Suprapubic skin (tissue), 4 donors: ENCODE measurements at regions not wholly inside any gene's neighbourhood (a gene's known extent, or its start where the extent isn't known, plus 50 kb on each side); places are given as distances from the start of the nearest gene placed in this dataset.
"Not testable (repeated sequence)": the region's sequence is repeated elsewhere in the genome, so short reads cannot be mapped to it uniquely, and the experiment has no call there.

ENCODE experiments used
- DNase-seq, 2 donors: peaks; one replicate each; pipeline ENCODE4 v3.0.0-alpha.2; 2019; ENCODE audit warnings: low spot score in 2 of 2
- H3K27ac ChIP-seq: fragments of 200-600 bp; sonication (generic); one replicate; pipeline ENCODE4 v1.5.1; 2019
- H3K27me3 ChIP-seq: fragments of 200-600 bp; sonication (generic); one replicate; pipeline ENCODE4 v1.5.1; 2019
- H3K36me3 ChIP-seq: fragments of 200-600 bp; sonication (generic); one replicate; pipeline ENCODE4 v1.5.1; 2019
- H3K4me1 ChIP-seq: fragments of 200-600 bp; sonication (generic); one replicate; pipeline ENCODE4 v1.5.1; 2019
- H3K4me3 ChIP-seq: fragments of 200-600 bp; sonication (generic); one replicate; pipeline ENCODE4 v1.5.1; 2019; ENCODE audit warnings: mild to moderate bottlenecking
- H3K9me3 ChIP-seq: fragments of 200-600 bp; sonication (generic); one replicate; pipeline ENCODE4 v1.5.1; 2019
- CTCF ChIP-seq, 2 donors: fragments of 200-600 bp in 1 of 2; fragments of 450-650 bp in 1 of 2; sonication (generic) in 1 of 2; IDR thresholded peaks; one replicate each; pipeline ENCODE4 v1.5.1; 2016 to 2019; ENCODE audit warnings: antibody characterized with exemption in 2 of 2, mild to moderate bottlenecking in 1 of 2, moderate library complexity in 1 of 2
- EP300 ChIP-seq: sonication (generic); formaldehyde crosslinking; IDR thresholded peaks from one replicate; pipeline ENCODE4 v1.6.1; 2017; ENCODE audit warnings: antibody characterized with exemption
- POLR2A ChIP-seq, 2 donors: fragments of 450-650 bp; IDR thresholded peaks; one replicate each; pipeline ENCODE4 v1.6.1; 2017; ENCODE audit warnings: antibody characterized with exemption in 2 of 2, mild to moderate bottlenecking in 2 of 2, moderate library complexity in 2 of 2
- POLR2AphosphoS5 ChIP-seq, 3 donors: sonication (generic); formaldehyde crosslinking; IDR thresholded peaks; one replicate each; pipeline ENCODE4 v1.6.1; 2017; ENCODE audit warnings: antibody characterized with exemption in 3 of 3
- WGBS: methylation state at CpG from one replicate; pipeline ENCODE4 v1.1.5; 2018; 5-methylcytosine and 5-hydroxymethylcytosine counted together

- no peak for DNase-seq
- Histone ChIP-seq H3K27me3 (no peaks in the 10 kb centered on the region), H3K9me3 (no peaks in the 10 kb centered on the region), H3K4me1 (no peaks in the 10 kb centered on the region), H3K36me3 (no peaks in the 10 kb centered on the region), H3K4me3 (no peak overlapping the region), H3K27ac (no peak overlapping the region)
- no peak for TF ChIP-seq CTCF (IDR thresholded peaks at IDR 0.05)
- TF ChIP-seq POLR2AphosphoS5 (IDR thresholded peaks at IDR 0.05), result no peak
- no peak for TF ChIP-seq EP300
- TF ChIP-seq POLR2A (IDR thresholded peaks at IDR 0.05), result no peak
- WGBS, result 43% methylated on average over 3 of the region's 3 CpGs
These were observed 102.7 kb upstream of the DPH5 start for GRCh38 chr1:101128211-101128727.

GRCh38 chr1:101124405-101124804, 98.8 kb upstream of the DPH5 start:
- Histone ChIP-seq H3K36me3 (no peaks in the 10 kb centered on the region), H3K4me3 (no peak overlapping the region), H3K9me3 (no peaks in the 10 kb centered on the region), H3K27ac (no peak overlapping the region), H3K27me3 (no peaks in the 10 kb centered on the region), H3K4me1 (no peaks in the 10 kb centered on the region)
- 58% methylated on average over 2 of the region's 2 CpGs for WGBS
- DNase-seq, result no peak
- no peak for TF ChIP-seq CTCF (IDR thresholded peaks at IDR 0.05)
- TF ChIP-seq POLR2A (IDR thresholded peaks at IDR 0.05), result no peak
- no peak for TF ChIP-seq EP300
- TF ChIP-seq POLR2AphosphoS5 (IDR thresholded peaks at IDR 0.05), result no peak

GRCh38 chr1:101123904-101124303, 98.3 kb upstream of the DPH5 start:
- not testable (repeated sequence) for H3K4me1 ChIP-seq, H3K27ac ChIP-seq, H3K36me3 ChIP-seq, H3K4me3 ChIP-seq, H3K9me3 ChIP-seq, DNase-seq, H3K27me3 ChIP-seq
- WGBS, result 90% methylated on average over 4 of the region's 4 CpGs

GRCh38 chr1:101122452-101123166, 97.0 kb upstream of the DPH5 start:
- H3K27me3 ChIP-seq, result no peaks in the 10 kb centered on the region
- TF ChIP-seq CTCF (IDR thresholded peaks at IDR 0.05) (no peak), POLR2A (IDR thresholded peaks at IDR 0.05) (no peak), POLR2AphosphoS5 (IDR thresholded peaks at IDR 0.05) (no peak), EP300 (no peak)
- no peak overlapping the region for H3K27ac ChIP-seq
- WGBS, result 83% methylated on average over 8 of the region's 8 CpGs
- no peaks in the 10 kb centered on the region for H3K9me3 ChIP-seq
- DNase-seq, result no peak
- no peaks in the 10 kb centered on the region for H3K36me3 ChIP-seq
- H3K4me3 ChIP-seq, result no peak overlapping the region
- no peaks in the 10 kb centered on the region for H3K4me1 ChIP-seq

- H3K4me1 ChIP-seq, result no peaks in the 10 kb centered on the region
- no peaks in the 10 kb centered on the region for H3K9me3 ChIP-seq
- WGBS, result 85% methylated on average over 2 of the region's 2 CpGs
- no peak overlapping the region for H3K4me3 ChIP-seq
- H3K27me3 ChIP-seq, result no peaks in the 10 kb centered on the region
- no peak overlapping the region for H3K27ac ChIP-seq
- DNase-seq, result no peak
- H3K36me3 ChIP-seq, result no peaks in the 10 kb centered on the region
- TF ChIP-seq POLR2AphosphoS5 (IDR thresholded peaks at IDR 0.05) (no peak), EP300 (no peak), CTCF (IDR thresholded peaks at IDR 0.05) (no peak), POLR2A (IDR thresholded peaks at IDR 0.05) (no peak)
These were observed 96.4 kb upstream of the DPH5 start for GRCh38 chr1:101121975-101122374.

- Histone ChIP-seq H3K36me3 (no peaks in the 10 kb centered on the region), H3K4me1 (no peaks in the 10 kb centered on the region), H3K4me3 (no peak overlapping the region), H3K27me3 (no peaks in the 10 kb centered on the region), H3K9me3 (no peaks in the 10 kb centered on the region), H3K27ac (no peak overlapping the region)
- no peak for DNase-seq
- no peak for TF ChIP-seq POLR2A (IDR thresholded peaks at IDR 0.05)
- no peak for TF ChIP-seq POLR2AphosphoS5 (IDR thresholded peaks at IDR 0.05)
- no peak for TF ChIP-seq CTCF (IDR thresholded peaks at IDR 0.05)
- no peak for TF ChIP-seq EP300
- WGBS, result 93% methylated on average over 1 of the region's 1 CpG
These were observed 95.9 kb upstream of the DPH5 start for GRCh38 chr1:101121504-101121903.
